ENCODE measurements at regions not wholly inside any gene's neighbourhood (a gene's known extent, or its start where the extent isn't known, plus 50 kb on each side); places are given as distances from the start of the nearest gene placed in this dataset.

- TF ChIP-seq, protein P1, sequence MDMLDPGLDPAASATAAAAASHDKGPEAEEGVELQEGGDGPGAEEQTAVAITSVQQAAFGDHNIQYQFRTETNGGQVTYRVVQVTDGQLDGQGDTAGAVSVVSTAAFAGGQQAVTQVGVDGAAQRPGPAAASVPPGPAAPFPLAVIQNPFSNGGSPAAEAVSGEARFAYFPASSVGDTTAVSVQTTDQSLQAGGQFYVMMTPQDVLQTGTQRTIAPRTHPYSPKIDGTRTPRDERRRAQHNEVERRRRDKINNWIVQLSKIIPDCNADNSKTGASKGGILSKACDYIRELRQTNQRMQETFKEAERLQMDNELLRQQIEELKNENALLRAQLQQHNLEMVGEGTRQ (IDR thresholded peaks at IDR 0.05; ENCODE audit: borderline replicate concordance, low read depth, low read length) = no peak
- TF ChIP-seq, protein P2, sequence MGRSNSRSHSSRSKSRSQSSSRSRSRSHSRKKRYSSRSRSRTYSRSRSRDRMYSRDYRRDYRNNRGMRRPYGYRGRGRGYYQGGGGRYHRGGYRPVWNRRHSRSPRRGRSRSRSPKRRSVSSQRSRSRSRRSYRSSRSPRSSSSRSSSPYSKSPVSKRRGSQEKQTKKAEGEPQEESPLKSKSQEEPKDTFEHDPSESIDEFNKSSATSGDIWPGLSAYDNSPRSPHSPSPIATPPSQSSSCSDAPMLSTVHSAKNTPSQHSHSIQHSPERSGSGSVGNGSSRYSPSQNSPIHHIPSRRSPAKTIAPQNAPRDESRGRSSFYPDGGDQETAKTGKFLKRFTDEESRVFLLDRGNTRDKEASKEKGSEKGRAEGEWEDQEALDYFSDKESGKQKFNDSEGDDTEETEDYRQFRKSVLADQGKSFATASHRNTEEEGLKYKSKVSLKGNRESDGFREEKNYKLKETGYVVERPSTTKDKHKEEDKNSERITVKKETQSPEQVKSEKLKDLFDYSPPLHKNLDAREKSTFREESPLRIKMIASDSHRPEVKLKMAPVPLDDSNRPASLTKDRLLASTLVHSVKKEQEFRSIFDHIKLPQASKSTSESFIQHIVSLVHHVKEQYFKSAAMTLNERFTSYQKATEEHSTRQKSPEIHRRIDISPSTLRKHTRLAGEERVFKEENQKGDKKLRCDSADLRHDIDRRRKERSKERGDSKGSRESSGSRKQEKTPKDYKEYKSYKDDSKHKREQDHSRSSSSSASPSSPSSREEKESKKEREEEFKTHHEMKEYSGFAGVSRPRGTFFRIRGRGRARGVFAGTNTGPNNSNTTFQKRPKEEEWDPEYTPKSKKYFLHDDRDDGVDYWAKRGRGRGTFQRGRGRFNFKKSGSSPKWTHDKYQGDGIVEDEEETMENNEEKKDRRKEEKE (IDR thresholded peaks at IDR 0.05) = no peak
- no peak for TF ChIP-seq TCF12 (IDR thresholded peaks at IDR 0.05; ENCODE audit: low read depth, low read length)
- no peak for TF ChIP-seq KDM1A (IDR thresholded peaks at IDR 0.05; ENCODE audit: borderline replicate concordance)
These were observed 400.5 kb downstream of the TFEC start (continued) for GRCh38 chr7:115630049-115630448.

- Histone ChIP-seq H3K4me3 (no peak overlapping the region), H3K9me3 (replicated peaks; ENCODE audit: control insufficient read depth, insufficient read depth, low read length) (no peaks in the 10 kb centered on the region), H3K9ac (ENCODE audit: control insufficient read depth, insufficient read depth, low read length) (no peak overlapping the region), H3K27me3 (replicated peaks in 1 of 2; ENCODE audit: control insufficient read depth in 2 of 2, insufficient read depth in 2 of 2, low read length in 1 of 2) (no peaks in the 10 kb centered on the region), H4K20me1 (ENCODE audit: control insufficient read depth, insufficient read depth) (no peaks in the 10 kb centered on the region), H3K4me1 (ENCODE audit: control insufficient read depth, insufficient read depth, low read length) (no peaks in the 10 kb centered on the region), H3K4me2 (ENCODE audit: control insufficient read depth, insufficient read depth) (no peak overlapping the region), H3K27ac (ENCODE audit: control insufficient read depth, insufficient read depth) (no peak overlapping the region), H2AFZ (ENCODE audit: control insufficient read depth, low read depth, low read length) (no peak overlapping the region), H3K79me2 (ENCODE audit: control insufficient read depth, insufficient read depth, low read length) (no peaks in the 10 kb centered on the region), H3K36me3 (ENCODE audit: control insufficient read depth in 2 of 2, insufficient read depth in 2 of 2, low read length in 1 of 2) (no peaks in the 10 kb centered on the region)
- WGBS (ENCODE audit: insufficient coverage, insufficient replicate concordance, low lambda C conversion rate, missing lambda C conversion rate) = 12% methylated on average over 3 of the region's 3 CpGs
- DNase-seq (ENCODE audit: low read depth, low spot score) (no peak), ATAC-seq (no peak), FAIRE-seq (no peak)
- ChIA-PET RAD21 (ENCODE audit: unreplicated experiment) (no interaction called here), POLR2A (no interaction called here), SMC1A (ENCODE audit: uncharacterized antibody, unreplicated experiment) (no interaction called here), CTCF (no interaction called here)
- intact Hi-C loops (cut with micrococcal nuclease; ENCODE audit: unreplicated experiment) = no loop called here
- TF ChIP-seq ELK1 (IDR thresholded peaks at IDR 0.05; ENCODE audit: low read depth, low read length) (no peak), MAX (IDR thresholded peaks at IDR 0.05; ENCODE audit: low read depth, low read length) (no peak), BMI1 (IDR thresholded peaks at IDR 0.05; ENCODE audit: borderline replicate concordance) (no peak), IKZF1 (conservative IDR thresholded peaks at IDR 0.05) (no peak), SREBF1 (IDR thresholded peaks at IDR 0.05; ENCODE audit: low read length) (no peak), SIX5 (IDR thresholded peaks at IDR 0.05; ENCODE audit: low read depth, low read length, severe bottlenecking) (no peak), GABPA (IDR thresholded peaks at IDR 0.05; ENCODE audit: low read depth) (no peak), ZNF622 (IDR thresholded peaks at IDR 0.05) (no peak), BCL11A (IDR thresholded peaks at IDR 0.05; ENCODE audit: low read depth, low read length) (no peak), CBX3 (IDR thresholded peaks at IDR 0.05; ENCODE audit: borderline replicate concordance, low read depth) (no peak), CTCF (IDR thresholded peaks at IDR 0.05 in 2 of 3, conservative IDR thresholded peaks at IDR 0.05 in 1 of 3; ENCODE audit: control insufficient read depth in 2 of 3, extremely low read depth in 1 of 3, insufficient read depth in 1 of 3, low read depth in 3 of 3, low read length in 3 of 3) (no peak)
- TF ChIP-seq, protein P3, sequence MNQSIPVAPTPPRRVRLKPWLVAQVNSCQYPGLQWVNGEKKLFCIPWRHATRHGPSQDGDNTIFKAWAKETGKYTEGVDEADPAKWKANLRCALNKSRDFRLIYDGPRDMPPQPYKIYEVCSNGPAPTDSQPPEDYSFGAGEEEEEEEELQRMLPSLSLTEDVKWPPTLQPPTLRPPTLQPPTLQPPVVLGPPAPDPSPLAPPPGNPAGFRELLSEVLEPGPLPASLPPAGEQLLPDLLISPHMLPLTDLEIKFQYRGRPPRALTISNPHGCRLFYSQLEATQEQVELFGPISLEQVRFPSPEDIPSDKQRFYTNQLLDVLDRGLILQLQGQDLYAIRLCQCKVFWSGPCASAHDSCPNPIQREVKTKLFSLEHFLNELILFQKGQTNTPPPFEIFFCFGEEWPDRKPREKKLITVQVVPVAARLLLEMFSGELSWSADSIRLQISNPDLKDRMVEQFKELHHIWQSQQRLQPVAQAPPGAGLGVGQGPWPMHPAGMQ (IDR thresholded peaks at IDR 0.05; ENCODE audit: borderline replicate concordance) = no peak
- in situ Hi-C loops (cut with MboI) = no loop called here
- no TSS peak for BruUV-seq (replicated peaks)
These were observed 411.9 kb downstream of the TFEC start for GRCh38 chr7:115618676-115619075.
